HepG2 (cell line): ENCODE measurements at regions not wholly inside any gene's neighbourhood (a gene's known extent, or its start where the extent isn't known, plus 50 kb on each side); places are given as distances from the start of the nearest gene placed in this dataset.

Experiments
- ARID4A ChIP-seq: sonication (generic); formaldehyde crosslinking; IDR thresholded peaks from 2 replicates; pipeline ENCODE4 v1.5.0; 2020; ENCODE audit warnings: mild to moderate bottlenecking, missing genetic modification reagents, borderline replicate concordance
- BHLHE40 ChIP-seq: IDR thresholded peaks from 2 replicates; pipeline ENCODE4 v1.6.1; 2011; ENCODE audit warnings: low read length, improper control_type of control experiment
- CEBPZ ChIP-seq: IDR thresholded peaks from 2 replicates; pipeline ENCODE4 v1.6.1; 2012; ENCODE audit warnings: low read length, improper control_type of control experiment
- MLLT10 ChIP-seq: sonication (generic); formaldehyde crosslinking; IDR thresholded peaks from 2 replicates; pipeline ENCODE4 v1.4.0; 2020; ENCODE audit warnings: missing genetic modification reagents
- NKX3-1 ChIP-seq: sonication (generic); formaldehyde crosslinking; IDR thresholded peaks from 2 replicates; pipeline ENCODE4 v1.5.0; 2020; ENCODE audit warnings: missing genetic modification reagents
- NRL ChIP-seq: sonication (generic); formaldehyde crosslinking; IDR thresholded peaks from 2 replicates; pipeline ENCODE4 v1.5.0; 2020; ENCODE audit warnings: missing genetic modification reagents, mild to moderate bottlenecking, moderate library complexity, borderline replicate concordance
- RBM22 ChIP-seq: fragments of 200-400 bp; formaldehyde crosslinking; optimal IDR thresholded peaks from 2 replicates; pipeline ENCODE3; 2017; ENCODE audit warnings: mild to moderate bottlenecking, low read length, moderate library complexity
- TBP ChIP-seq: sonication (generic); formaldehyde crosslinking; IDR thresholded peaks from 2 replicates; pipeline ENCODE4 v1.5.0; 2020; ENCODE audit warnings: missing genetic modification reagents
- TGIF2 ChIP-seq: IDR thresholded peaks from 2 replicates; pipeline ENCODE4 v1.6.1; 2016; ENCODE audit warnings: control low read depth, missing compliant biosample characterization
- ZBTB42 ChIP-seq: sonication (generic); formaldehyde crosslinking; IDR thresholded peaks from 2 replicates; pipeline ENCODE4 v1.5.0; 2020; ENCODE audit warnings: mild to moderate bottlenecking, missing genetic modification reagents
- ZNF841 ChIP-seq: sonication (generic); formaldehyde crosslinking; IDR thresholded peaks from 2 replicates; pipeline ENCODE4 v1.8.1; 2023; ENCODE audit warnings: missing genetic modification reagents, borderline replicate concordance
- TF ChIP-seq, protein P1 (sequence below): IDR thresholded peaks from 2 replicates; pipeline ENCODE4 v1.6.1; 2016; ENCODE audit warnings: low read depth, control low read depth
- TF ChIP-seq, protein P2 (sequence below): IDR thresholded peaks from 2 replicates; pipeline ENCODE4 v1.4.0; 2020; ENCODE audit warnings: mild to moderate bottlenecking, missing genetic modification reagents
- TF ChIP-seq, protein P3 (sequence below): sonication (generic); formaldehyde crosslinking; IDR thresholded peaks from 2 replicates; pipeline ENCODE4 v1.5.0; 2020; ENCODE audit warnings: mild to moderate bottlenecking, missing genetic modification reagents

DNA sequence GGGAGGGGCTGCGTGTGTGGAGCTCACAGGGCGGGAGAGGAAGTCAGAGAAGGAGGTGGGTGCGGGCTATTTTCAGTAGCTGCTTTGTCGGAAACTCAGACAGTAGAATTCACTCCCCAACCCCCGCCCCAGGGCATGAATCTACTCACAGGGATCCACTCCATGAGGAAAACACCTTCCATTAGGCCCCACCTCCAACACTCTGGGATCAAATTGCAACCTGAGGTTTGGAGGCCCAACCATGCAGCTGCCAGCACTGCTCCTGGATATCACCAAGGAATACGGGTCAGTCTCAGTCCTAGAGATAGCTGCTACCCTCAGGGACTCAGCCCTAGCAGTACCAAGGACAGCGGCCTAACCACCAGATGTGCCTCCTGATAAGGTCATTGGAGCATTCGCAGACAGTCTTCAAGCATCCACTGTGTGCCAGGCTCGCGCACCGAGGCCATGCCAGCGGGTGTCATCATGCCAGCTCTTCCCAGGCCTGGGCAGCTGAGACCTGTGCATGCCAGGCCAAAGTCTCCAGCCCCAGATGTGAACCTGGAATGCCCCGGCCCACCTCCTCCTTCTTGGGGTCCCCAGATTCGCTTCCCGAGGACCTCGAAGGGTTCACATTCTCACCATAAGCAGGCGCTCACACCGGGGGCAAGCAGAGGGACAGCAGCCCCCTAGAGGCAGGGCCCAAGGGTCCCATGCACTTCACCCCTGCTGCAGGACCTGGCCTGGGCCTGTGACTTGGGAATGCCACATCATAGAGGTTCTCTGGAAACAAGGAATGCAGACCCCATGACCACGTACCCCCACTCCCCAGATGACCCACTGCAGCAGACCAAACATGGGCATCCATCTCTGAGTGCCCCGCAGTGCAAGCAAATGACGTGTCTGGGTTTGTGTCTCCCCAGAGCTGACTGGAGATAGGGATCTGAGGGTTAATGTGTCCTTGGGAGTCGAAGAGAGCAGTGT, 102.3 kb downstream of the ADRA2C start (continued):
- TF ChIP-seq ARID4A (CRISPR knock-in tag) = no peak
- no peak for TF ChIP-seq NKX3-1 (CRISPR knock-in tag)
- TF ChIP-seq ZBTB42 (CRISPR knock-in tag) = no peak
- no peak for TF ChIP-seq MLLT10 (CRISPR knock-in tag)
- no peak for TF ChIP-seq CEBPZ
- no peak for TF ChIP-seq RBM22
- TF ChIP-seq NRL (CRISPR knock-in tag) = no peak
- no peak for TF ChIP-seq BHLHE40
- TF ChIP-seq ZNF841 (CRISPR knock-in tag) = no peak
- TF ChIP-seq, protein P1, sequence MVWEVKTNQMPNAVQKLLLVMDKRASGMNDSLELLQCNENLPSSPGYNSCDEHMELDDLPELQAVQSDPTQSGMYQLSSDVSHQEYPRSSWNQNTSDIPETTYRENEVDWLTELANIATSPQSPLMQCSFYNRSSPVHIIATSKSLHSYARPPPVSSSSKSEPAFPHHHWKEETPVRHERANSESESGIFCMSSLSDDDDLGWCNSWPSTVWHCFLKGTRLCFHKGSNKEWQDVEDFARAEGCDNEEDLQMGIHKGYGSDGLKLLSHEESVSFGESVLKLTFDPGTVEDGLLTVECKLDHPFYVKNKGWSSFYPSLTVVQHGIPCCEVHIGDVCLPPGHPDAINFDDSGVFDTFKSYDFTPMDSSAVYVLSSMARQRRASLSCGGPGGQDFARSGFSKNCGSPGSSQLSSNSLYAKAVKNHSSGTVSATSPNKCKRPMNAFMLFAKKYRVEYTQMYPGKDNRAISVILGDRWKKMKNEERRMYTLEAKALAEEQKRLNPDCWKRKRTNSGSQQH (CRISPR knock-in tag) = no peak
- TF ChIP-seq TGIF2 (CRISPR knock-in tag) = peak; percentile 89; the same call in 1 of the 2 replicates
- TF ChIP-seq TBP (CRISPR knock-in tag) = no peak
- TF ChIP-seq, protein P2, sequence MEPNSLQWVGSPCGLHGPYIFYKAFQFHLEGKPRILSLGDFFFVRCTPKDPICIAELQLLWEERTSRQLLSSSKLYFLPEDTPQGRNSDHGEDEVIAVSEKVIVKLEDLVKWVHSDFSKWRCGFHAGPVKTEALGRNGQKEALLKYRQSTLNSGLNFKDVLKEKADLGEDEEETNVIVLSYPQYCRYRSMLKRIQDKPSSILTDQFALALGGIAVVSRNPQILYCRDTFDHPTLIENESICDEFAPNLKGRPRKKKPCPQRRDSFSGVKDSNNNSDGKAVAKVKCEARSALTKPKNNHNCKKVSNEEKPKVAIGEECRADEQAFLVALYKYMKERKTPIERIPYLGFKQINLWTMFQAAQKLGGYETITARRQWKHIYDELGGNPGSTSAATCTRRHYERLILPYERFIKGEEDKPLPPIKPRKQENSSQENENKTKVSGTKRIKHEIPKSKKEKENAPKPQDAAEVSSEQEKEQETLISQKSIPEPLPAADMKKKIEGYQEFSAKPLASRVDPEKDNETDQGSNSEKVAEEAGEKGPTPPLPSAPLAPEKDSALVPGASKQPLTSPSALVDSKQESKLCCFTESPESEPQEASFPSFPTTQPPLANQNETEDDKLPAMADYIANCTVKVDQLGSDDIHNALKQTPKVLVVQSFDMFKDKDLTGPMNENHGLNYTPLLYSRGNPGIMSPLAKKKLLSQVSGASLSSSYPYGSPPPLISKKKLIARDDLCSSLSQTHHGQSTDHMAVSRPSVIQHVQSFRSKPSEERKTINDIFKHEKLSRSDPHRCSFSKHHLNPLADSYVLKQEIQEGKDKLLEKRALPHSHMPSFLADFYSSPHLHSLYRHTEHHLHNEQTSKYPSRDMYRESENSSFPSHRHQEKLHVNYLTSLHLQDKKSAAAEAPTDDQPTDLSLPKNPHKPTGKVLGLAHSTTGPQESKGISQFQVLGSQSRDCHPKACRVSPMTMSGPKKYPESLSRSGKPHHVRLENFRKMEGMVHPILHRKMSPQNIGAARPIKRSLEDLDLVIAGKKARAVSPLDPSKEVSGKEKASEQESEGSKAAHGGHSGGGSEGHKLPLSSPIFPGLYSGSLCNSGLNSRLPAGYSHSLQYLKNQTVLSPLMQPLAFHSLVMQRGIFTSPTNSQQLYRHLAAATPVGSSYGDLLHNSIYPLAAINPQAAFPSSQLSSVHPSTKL (CRISPR knock-in tag) = peak; percentile 43; the same call in 1 of the 2 replicates
- TF ChIP-seq, protein P3, sequence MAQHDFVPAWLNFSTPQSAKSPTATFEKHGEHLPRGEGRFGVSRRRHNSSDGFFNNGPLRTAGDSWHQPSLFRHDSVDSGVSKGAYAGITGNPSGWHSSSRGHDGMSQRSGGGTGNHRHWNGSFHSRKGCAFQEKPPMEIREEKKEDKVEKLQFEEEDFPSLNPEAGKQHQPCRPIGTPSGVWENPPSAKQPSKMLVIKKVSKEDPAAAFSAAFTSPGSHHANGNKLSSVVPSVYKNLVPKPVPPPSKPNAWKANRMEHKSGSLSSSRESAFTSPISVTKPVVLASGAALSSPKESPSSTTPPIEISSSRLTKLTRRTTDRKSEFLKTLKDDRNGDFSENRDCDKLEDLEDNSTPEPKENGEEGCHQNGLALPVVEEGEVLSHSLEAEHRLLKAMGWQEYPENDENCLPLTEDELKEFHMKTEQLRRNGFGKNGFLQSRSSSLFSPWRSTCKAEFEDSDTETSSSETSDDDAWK (CRISPR knock-in tag) = no peak
